Forelimb muscle (tissue), 1 donor: ENCODE measurements at regions not wholly inside any gene's neighbourhood (a gene's known extent, or its start where the extent isn't known, plus 50 kb on each side); places are given as distances from the start of the nearest gene placed in this dataset.
"Not testable (repeated sequence)": the region's sequence is repeated elsewhere in the genome, so short reads cannot be mapped to it uniquely, and the experiment has no call there.

Source experiments
- DNase-seq: peaks from one replicate; pipeline ENCODE4 v3.0.0-alpha.2; 2013; ENCODE audit warnings: low read depth

GRCh38 chr10:46202405-46202804 is 84.4 kb upstream of the ANTXRL start:
- not testable (repeated sequence) for DNase-seq

GRCh38 chr10:46204482-46205102 is 82.2 kb upstream of the ANTXRL start:
- not testable (repeated sequence) for DNase-seq

- not testable (repeated sequence) for DNase-seq
These were observed 76.4 kb upstream of the ANTXRL start for GRCh38 chr10:46210427-46210826.

GRCh38 chr10:46215426-46215825 is 71.4 kb upstream of the ANTXRL start:
- DNase-seq = no peak

- no peak for DNase-seq
These were observed 70.7 kb upstream of the ANTXRL start for GRCh38 chr10:46216003-46216634.

GRCh38 chr10:46216836-46217751 is 69.7 kb upstream of the ANTXRL start:
- DNase-seq = no peak

GRCh38 chr10:46217752-46218453 is 68.9 kb upstream of the ANTXRL start:
- no peak for DNase-seq

GRCh38 chr10:46218921-46219320 is 67.9 kb upstream of the ANTXRL start:
- no peak for DNase-seq

GRCh38 chr10:46219431-46219990 is 67.3 kb upstream of the ANTXRL start:
- not testable (repeated sequence) for DNase-seq

GRCh38 chr10:46220187-46220586 is 66.6 kb upstream of the ANTXRL start:
- no peak for DNase-seq

GRCh38 chr10:46220872-46221538 is 65.8 kb upstream of the ANTXRL start:
- no peak for DNase-seq

- no peak for DNase-seq
These were observed 64.3 kb upstream of the ANTXRL start for GRCh38 chr10:46222364-46222935.

GRCh38 chr10:46223064-46223480 is 63.7 kb upstream of the ANTXRL start:
- no peak for DNase-seq

GRCh38 chr10:46223626-46224413 is 63.0 kb upstream of the ANTXRL start:
- no peak for DNase-seq

GRCh38 chr10:46224414-46224682 is 62.4 kb upstream of the ANTXRL start:
- no peak for DNase-seq

- no peak for DNase-seq
These were observed 61.2 kb upstream of the ANTXRL start for GRCh38 chr10:46225597-46225996.

GRCh38 chr10:46226232-46226631 is 60.6 kb upstream of the ANTXRL start:
- DNase-seq = no peak

GRCh38 chr10:46226900-46227558 is 59.8 kb upstream of the ANTXRL start:
- DNase-seq = no peak

GRCh38 chr10:46227571-46227935 is 59.2 kb upstream of the ANTXRL start:
- DNase-seq = no peak
